ENCODE measurements at regions not wholly inside any gene's neighbourhood (a gene's known extent, or its start where the extent isn't known, plus 50 kb on each side); places are given as distances from the start of the nearest gene placed in this dataset.

GRCh38 chr21:41061701-41062100, 106.3 kb upstream of the BACE2 start:
- Histone ChIP-seq H3K9me3 (ENCODE audit: control insufficient read depth, insufficient read depth, low read length) (peaks cover 15% of the 10 kb centered on the region; the same call in 1 of the 2 replicates), H3K79me1 (ENCODE audit: low read depth in 1 of 2, low read length in 2 of 2) (no peaks in the 10 kb centered on the region), H4K91ac (ENCODE audit: insufficient read depth, low read depth, low read length) (no peak overlapping the region), H4K20me1 (ENCODE audit: insufficient read depth, low read length) (no peaks in the 10 kb centered on the region), H4K8ac (ENCODE audit: low read depth in 2 of 2, low read length in 2 of 2) (no peak overlapping the region), H3K27me3 (ENCODE audit: control insufficient read depth, insufficient read depth, low read length) (no peaks in the 10 kb centered on the region), H3K18ac (ENCODE audit: low read depth, low read length) (no peak overlapping the region), H2BK120ac (ENCODE audit: low read depth, low read length) (no peak overlapping the region), H2AK9ac (replicated peaks; ENCODE audit: low read depth, low read length, poor library complexity) (no peak overlapping the region), H2AK5ac (ENCODE audit: low read depth, low read length) (no peak overlapping the region), H3K4me1 (ENCODE audit: control insufficient read depth, insufficient read depth, low read length) (no peaks in the 10 kb centered on the region), H3K9ac (ENCODE audit: low read depth, low read length) (no peak overlapping the region), H3K4me3 (ENCODE audit: insufficient read depth, low read depth, low read length) (no peak overlapping the region), H3K23ac (ENCODE audit: low read depth, low read length) (no peak overlapping the region), H2AFZ (replicated peaks; ENCODE audit: low read length, poor library complexity) (no peak overlapping the region), H2BK20ac (ENCODE audit: low read depth, low read length) (no peak overlapping the region), H4K5ac (ENCODE audit: low read depth, low read length) (no peak overlapping the region), H2BK5ac (ENCODE audit: low read depth, low read length, poor library complexity, severe bottlenecking) (no peak overlapping the region), H3K14ac (replicated peaks; ENCODE audit: low read depth, low read length) (no peak overlapping the region), H3K36me3 (ENCODE audit: control insufficient read depth, insufficient read depth, low read length) (no peaks in the 10 kb centered on the region), H3K9me1 (ENCODE audit: insufficient read depth, low read length) (no peaks in the 10 kb centered on the region), H3K27ac (ENCODE audit: insufficient read depth, low read length) (no peak overlapping the region), H2BK15ac (ENCODE audit: low read depth, low read length) (no peak overlapping the region), H3K4ac (ENCODE audit: low read depth, low read length) (no peak overlapping the region), H3K4me2 (ENCODE audit: low read depth, low read length) (no peak overlapping the region), H3K56ac (ENCODE audit: extremely low read depth, insufficient read depth, low read length) (no peak overlapping the region)
- ChIA-PET CTCF (no interaction called here), POLR2A (ENCODE audit: unreplicated experiment) (no interaction called here)
- no TSS peak for BruUV-seq (replicated peaks)
- ATAC-seq (ENCODE audit: low read depth): no peak
- no peak for DNase-seq
- dilution Hi-C loops (cut with HindIII; ENCODE audit: low sequenced_read_pairs, unreplicated experiment) (no loop called here), intact Hi-C loops (cut with micrococcal nuclease) (no loop called here), in situ Hi-C loops (cut with MboI; ENCODE audit: low sequenced_read_pairs) (no loop called here)
- TF ChIP-seq MXI1 (IDR thresholded peaks at IDR 0.05; ENCODE audit: borderline replicate concordance, low read depth, low read length): no peak
- no peak for TF ChIP-seq MAZ (IDR thresholded peaks at IDR 0.05; ENCODE audit: borderline replicate concordance, low read depth, low read length)
- TF ChIP-seq, protein P1, sequence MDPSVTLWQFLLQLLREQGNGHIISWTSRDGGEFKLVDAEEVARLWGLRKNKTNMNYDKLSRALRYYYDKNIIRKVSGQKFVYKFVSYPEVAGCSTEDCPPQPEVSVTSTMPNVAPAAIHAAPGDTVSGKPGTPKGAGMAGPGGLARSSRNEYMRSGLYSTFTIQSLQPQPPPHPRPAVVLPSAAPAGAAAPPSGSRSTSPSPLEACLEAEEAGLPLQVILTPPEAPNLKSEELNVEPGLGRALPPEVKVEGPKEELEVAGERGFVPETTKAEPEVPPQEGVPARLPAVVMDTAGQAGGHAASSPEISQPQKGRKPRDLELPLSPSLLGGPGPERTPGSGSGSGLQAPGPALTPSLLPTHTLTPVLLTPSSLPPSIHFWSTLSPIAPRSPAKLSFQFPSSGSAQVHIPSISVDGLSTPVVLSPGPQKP (IDR thresholded peaks at IDR 0.05; ENCODE audit: borderline replicate concordance, low read depth, low read length): no peak
- no peak for TF ChIP-seq POLR2A (IDR thresholded peaks at IDR 0.05; ENCODE audit: low read depth, low read length)
- TF ChIP-seq, protein P2, sequence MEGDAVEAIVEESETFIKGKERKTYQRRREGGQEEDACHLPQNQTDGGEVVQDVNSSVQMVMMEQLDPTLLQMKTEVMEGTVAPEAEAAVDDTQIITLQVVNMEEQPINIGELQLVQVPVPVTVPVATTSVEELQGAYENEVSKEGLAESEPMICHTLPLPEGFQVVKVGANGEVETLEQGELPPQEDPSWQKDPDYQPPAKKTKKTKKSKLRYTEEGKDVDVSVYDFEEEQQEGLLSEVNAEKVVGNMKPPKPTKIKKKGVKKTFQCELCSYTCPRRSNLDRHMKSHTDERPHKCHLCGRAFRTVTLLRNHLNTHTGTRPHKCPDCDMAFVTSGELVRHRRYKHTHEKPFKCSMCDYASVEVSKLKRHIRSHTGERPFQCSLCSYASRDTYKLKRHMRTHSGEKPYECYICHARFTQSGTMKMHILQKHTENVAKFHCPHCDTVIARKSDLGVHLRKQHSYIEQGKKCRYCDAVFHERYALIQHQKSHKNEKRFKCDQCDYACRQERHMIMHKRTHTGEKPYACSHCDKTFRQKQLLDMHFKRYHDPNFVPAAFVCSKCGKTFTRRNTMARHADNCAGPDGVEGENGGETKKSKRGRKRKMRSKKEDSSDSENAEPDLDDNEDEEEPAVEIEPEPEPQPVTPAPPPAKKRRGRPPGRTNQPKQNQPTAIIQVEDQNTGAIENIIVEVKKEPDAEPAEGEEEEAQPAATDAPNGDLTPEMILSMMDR (conservative IDR thresholded peaks at IDR 0.05; ENCODE audit: low read depth, low read length): no peak
- no peak for TF ChIP-seq FOS (IDR thresholded peaks at IDR 0.05; ENCODE audit: low read depth, low read length)
- no peak for TF ChIP-seq USF2 (IDR thresholded peaks at IDR 0.05; ENCODE audit: low read depth, low read length)
- no peak for TF ChIP-seq BHLHE40 (IDR thresholded peaks at IDR 0.05; ENCODE audit: low read depth, low read length)
- TF ChIP-seq RFX5 (IDR thresholded peaks at IDR 0.05; ENCODE audit: low read depth, low read length): no peak
- TF ChIP-seq MAFK (IDR thresholded peaks at IDR 0.05; ENCODE audit: low read depth, low read length): no peak
- TF ChIP-seq RCOR1 (IDR thresholded peaks at IDR 0.05; ENCODE audit: insufficient replicate concordance, low read length): no peak
- TF ChIP-seq CHD1 (IDR thresholded peaks at IDR 0.05; ENCODE audit: low read depth, low read length): no peak
- TF ChIP-seq NFE2L2 (IDR thresholded peaks at IDR 0.05; ENCODE audit: low read depth, low read length): no peak
- no peak for TF ChIP-seq SMC3 (IDR thresholded peaks at IDR 0.05; ENCODE audit: low read depth, low read length)
- no peak for TF ChIP-seq RAD21 (IDR thresholded peaks at IDR 0.05; ENCODE audit: low read length)
- TF ChIP-seq CEBPB (IDR thresholded peaks at IDR 0.05; ENCODE audit: low read depth, low read length): no peak
- WGBS, 2 experiments (ENCODE audit: extremely low coverage in 2 of 2, insufficient read length in 1 of 2): 66 to 100% methylated on average over 2 to 3 of the region's 7 CpGs
